SKM-1 treated with dmso at 0.1 percent for 144 hours (cell line): ENCODE measurements at regions not wholly inside any gene's neighbourhood (a gene's known extent, or its start where the extent isn't known, plus 50 kb on each side); places are given as distances from the start of the nearest gene placed in this dataset.
"Not testable (repeated sequence)": the region's sequence is repeated elsewhere in the genome, so short reads cannot be mapped to it uniquely, and the experiment has no call there.

Experiments
- DNase-seq: peaks from one replicate; lab custom pipeline; 2025; ENCODE audit not compliant: unreplicated experiment; lab: John Stamatoyannopoulos, UW

DNA sequence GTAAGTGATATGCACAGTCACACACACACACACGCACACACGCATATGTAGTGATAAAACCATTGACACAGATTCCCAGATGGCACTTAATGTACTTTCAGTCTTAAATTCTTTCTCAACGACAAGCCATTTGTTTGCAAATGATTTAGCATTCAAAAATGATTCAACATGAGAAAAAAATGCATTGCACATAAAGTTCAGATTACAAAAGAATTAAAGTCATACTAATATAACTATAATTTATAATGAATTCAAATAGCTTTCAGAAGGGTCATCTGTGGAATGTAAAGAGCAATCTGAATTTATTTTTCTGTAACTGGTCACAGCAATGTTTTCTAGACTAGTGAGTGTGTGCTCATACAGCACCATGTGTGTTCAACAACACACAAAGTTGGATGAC is 521.6 kb upstream of the ZNF337 start:
- no peak for DNase-seq

- no peak for DNase-seq
Observed at GRCh38 chr20:26216025-26216424, 519.4 kb upstream of the ZNF337 start.

DNA sequence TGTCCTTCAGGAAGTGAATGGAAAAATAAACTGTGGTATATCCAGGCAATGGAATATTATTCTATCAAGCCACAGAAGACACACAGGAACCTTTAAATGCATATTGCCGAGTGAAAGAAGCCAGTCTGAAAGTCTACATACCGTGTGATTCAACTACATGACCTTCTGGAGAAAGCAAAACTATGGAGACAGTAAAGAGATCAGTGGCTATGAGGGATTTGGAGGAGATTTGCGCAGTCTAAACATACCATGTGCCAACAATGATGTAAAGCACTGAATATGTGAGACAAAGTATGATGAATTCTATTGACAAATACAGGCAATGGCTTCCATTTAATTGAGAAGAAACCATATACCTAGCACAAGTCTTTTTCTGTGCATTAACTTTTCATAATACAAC is 518.3 kb upstream of the ZNF337 start:
- no peak for DNase-seq

DNA sequence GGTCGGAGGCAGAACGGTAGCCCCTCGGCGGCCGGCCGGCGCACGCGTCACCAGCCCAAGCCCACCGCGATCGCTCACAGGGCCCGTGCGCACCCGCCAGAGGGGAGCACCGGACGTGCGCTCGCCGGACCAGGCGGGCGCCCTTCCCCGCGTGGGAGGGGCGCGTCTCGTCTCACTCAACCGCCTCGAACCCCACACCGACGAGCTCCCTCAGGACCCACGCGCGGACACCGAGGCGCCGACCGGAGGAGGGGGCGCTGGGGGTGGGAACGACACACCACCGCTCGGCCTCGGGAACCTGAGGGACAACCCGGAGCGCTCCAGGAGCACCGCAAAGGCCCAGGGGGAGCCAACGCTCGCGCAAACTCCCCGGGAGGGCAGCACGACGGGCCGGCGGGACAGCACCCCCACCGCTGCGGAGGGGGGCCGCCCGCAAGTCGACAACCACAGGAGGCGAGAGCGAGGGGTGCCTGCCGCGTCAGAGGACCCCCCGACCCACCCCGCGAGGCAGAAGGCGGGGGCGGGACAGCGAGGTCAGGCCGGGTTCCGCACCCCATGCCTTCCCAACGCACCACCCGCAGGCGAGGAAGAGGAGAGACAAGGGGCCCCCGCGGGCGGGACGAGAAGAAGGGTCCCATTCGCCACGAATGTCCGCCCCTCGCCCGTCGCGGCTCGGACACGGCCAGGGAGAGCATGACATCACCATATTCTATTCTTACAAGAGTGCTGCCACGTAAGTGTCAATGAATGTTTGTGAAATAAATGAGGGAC is 512.7 kb upstream of the ZNF337 start:
- DNase-seq: no peak

DNA sequence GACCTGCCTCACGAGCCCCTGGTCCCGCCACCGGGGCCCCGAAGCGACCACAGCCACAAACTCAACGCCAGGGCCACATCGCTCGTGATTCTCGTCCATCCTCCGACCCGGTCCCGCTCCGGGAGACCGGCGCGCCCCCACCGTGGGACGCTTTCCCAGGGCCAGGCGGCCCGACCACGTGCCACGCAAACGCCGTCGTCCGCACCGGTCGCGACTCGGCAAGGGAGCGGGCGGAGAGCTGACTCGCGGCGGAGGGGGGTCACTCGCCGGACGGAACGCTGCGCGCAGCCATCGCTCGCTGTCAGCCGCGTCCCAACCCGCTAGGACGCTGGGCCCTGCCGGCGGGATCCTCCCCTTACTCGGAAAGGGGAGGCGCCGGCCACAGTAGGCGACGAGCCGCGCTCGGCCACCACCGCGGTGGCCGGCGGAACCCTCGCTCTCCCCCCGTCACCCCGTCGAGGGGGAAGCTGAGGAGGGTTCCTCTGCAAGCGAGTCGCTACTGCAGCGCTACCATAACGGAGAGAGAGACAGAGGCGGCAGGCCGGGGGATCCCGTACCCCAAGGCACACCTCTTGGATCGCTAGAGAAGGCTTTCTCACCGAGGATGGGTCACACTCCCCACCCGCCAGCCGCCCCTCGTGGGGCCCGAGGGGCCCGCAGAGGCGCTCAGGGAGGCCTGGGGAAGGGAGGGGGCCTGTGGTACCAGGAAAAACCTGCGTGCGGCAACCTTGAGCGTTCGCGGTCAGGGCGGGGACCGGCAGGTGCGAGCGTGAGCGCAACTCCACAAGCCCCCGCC is 511.8 kb upstream of the ZNF337 start:
- no peak for DNase-seq

- DNase-seq: not testable (repeated sequence)
Observed at GRCh38 chr20:26207967-26208295, 511.3 kb upstream of the ZNF337 start.

DNA sequence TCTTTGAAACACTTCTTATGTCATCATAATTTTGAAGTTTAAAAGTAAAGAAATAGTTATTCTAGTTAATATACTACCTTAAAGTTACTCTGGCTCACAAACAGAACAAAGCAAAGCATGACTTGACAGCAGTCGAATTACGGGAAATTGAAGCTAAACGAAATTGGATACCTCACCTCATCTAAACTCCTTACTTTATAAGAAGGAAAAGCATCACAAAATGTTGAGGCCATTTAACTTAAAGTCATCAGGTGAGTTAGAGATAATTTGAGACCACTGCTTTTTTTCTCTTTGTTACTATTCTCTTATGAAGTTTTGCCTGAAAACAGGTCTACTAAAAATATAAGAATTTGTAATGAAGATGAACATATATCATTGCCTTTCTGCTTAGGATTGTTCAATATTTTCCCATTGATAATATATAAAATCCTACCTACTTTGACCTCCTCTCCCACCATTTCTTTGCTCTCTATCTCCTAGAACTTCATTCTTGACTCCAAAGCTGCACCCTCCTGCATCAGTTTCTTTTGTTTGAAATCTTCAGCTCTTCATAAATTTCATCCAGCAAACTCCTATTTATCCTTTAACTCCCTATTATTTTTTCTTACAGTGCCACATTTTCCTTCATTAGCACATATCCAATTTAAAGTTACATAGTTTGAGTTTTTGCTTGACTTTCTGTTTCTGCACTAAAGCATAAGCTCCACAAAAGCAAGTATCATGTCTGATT is 510.7 kb upstream of the ZNF337 start:
- DNase-seq: no peak

GRCh38 chr20:26205350-26205749 is 508.7 kb upstream of the ZNF337 start:
- no peak for DNase-seq

DNA sequence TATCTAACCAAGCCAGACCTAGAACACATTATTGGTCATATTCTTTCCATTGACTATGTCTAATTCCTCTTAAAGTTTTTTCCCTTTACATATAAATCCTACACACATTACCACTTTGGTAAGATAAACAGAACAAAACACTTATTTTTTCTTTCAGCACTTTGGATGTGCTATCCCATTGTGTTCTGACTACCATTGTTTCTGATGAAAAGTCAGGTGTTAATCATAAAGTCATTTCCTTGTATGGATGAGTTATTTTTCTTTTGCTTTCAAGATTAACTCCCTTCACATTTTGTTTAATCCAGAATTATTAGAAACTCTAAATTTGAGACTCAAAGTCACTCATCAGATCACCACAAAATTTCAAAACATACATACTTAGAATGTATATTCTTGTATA is 504.4 kb upstream of the ZNF337 start:
- not testable (repeated sequence) for DNase-seq

GRCh38 chr20:26187329-26187728 is 490.7 kb upstream of the ZNF337 start:
- not testable (repeated sequence) for DNase-seq

- DNase-seq: not testable (repeated sequence)
Observed at GRCh38 chr20:26183720-26184119, 487.1 kb upstream of the ZNF337 start.

GRCh38 chr20:26181364-26181763 is 484.7 kb upstream of the ZNF337 start:
- DNase-seq: not testable (repeated sequence)

- DNase-seq: not testable (repeated sequence)
Observed at GRCh38 chr20:26171875-26172274, 475.2 kb upstream of the ZNF337 start.

DNA sequence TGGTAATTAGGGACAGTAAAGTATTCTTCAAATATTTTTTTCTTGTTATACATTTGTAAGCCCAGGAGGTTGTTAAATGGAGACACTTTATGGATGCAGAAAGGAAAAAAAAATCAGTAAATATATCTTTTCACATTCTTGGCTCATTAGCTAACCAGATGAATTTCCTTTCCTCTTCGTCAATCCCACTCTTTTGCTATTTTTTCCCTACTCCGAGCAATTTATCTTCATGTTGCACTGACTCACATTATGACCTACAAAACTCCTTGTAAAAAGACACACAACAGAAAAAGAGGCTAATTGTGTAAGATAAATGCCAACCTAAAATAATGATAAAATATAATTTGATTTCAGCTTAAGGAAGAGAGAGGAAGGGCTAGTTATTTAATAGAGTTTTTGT is 472.9 kb upstream of the ZNF337 start:
- DNase-seq: no peak

DNA sequence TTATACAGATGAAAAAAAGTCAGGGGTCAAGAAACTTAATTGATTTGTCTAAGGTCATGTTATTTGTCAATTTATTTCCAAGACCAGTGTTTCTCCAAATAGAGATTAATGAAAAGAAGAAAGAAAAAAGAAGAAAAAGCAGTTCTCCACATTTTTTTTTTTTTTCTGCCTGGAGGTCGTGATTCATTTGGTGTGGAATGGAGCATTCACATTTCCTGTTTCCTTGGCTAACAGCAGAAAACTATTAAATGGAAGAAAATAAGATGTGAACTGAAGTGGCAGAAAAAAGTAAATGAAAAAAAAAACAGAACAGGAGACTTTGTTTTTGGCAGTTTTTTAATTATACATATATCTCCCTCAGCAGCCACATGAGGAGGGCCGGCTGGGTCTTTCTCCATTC is 470.8 kb upstream of the ZNF337 start:
- no peak for DNase-seq

DNA sequence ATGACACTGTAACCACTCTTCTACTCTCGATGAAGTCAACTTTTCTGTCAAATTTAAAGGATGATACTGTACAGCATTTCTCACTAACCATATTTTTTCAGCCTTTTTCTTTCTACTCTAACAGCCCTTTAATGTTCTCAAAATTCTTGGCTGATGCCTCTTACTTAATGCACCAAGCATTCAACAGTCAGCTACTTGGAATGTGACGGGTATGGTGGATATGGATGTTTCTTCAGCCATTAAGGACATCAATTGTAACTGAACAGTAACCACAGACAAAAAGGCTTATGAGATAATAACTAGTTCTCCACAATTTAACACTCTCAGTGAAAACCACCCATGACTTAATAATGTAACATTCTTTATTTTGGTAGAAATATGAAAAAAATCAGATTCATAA is 467.2 kb upstream of the ZNF337 start:
- no peak for DNase-seq

DNA sequence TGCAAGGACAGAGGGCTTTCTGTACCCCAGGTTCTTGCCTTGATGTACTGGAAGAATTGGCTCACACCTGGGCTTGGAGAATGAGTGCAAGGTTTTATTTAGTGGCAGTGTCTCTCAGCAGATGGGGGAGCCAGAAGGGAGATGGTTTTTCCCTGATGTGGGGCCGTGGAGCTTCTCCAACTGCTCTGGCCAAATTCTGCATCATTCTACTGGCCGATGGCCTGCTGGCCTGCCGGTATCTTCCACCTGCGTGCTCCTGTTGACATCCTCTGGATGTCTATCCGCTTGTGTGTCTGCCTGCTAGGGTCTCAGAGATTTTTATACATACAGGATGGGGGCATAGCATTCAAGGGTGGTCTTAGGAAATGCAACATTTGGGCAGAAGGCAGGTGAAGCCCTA is 466.5 kb upstream of the ZNF337 start:
- not testable (repeated sequence) for DNase-seq

GRCh38 chr20:26161741-26162140 is 465.1 kb upstream of the ZNF337 start:
- DNase-seq: not testable (repeated sequence)

- not testable (repeated sequence) for DNase-seq
Observed at GRCh38 chr20:26160916-26161315, 464.3 kb upstream of the ZNF337 start.

DNA sequence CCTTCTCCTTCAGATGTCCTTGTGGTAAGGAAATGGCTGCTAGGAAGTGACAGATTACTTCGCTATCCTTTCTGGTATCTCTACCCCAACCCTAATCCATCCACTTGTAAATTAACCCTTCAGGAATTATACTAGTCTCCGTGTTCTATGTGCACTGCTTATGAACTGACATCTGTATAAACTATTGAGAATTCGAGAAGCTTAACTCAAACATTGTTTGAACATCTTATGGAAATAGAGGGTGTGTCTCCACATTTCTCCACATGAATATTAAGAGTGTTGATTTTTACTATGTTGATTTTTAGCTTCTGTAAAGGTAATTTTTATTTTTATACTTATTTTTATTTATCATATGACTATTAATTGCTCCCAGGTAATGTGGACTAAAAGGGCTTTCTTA is 457.6 kb upstream of the ZNF337 start:
- DNase-seq: no peak

DNA sequence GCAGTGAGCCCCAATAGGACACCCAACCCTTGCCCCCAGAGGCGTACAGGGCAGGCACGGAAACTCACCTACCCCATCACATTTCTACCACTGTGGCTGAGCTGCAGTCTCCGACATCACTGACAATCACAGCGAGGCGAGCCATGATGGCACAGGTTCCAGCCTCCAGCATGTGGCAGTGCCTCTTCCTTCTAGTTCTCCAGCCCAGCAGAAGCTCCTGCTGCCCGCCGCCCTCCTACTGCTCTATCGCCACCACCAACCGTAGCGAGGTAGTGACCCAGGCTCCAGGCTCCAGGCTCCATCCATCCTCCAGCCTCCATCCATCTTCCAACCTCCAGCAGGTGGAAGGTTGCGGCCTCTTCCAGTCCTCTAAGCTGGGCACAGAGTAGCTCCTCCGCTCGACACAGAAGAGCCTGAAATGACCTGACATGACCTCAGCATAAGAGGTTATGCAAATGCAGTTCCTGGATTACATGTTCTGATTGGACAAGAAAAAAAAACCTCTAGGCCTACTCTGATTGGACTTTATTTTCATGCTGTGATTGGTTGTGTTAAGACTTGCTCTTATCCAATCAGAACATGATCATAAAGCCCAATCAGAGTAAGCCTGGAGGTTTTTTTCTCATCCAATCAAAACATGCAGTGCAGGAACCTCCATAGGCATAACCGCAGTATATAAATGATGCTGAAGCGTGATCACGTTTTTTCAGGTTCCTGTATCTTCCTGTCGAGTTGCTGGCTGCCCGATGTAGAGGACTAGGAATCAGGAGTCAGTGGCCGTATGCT is 438.9 kb upstream of the ZNF337 start:
- no peak for DNase-seq
